ENCODE measurements at regions not wholly inside any gene's neighbourhood (a gene's known extent, or its start where the extent isn't known, plus 50 kb on each side); places are given as distances from the start of the nearest gene placed in this dataset.

DNA sequence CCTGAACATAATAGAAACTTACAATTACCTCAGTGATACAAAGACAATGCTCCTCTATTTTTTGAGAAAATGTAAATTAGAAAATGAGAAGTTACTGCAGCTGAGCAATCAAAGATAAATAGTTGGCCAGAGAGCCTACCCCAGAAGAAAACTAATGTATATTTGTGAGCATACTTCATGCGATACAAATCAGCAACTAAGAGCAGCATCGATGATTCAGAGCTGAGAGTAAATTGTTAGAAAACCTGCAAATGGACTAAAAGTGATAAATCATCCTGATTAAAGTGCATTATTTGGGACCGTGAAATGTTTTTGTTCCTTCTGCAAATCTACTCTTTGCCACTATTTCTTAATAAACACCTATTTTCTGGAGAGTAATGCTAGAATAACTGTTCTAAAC is 285.7 kb downstream of the PPP1R3A start:
- TF ChIP-seq POLR2A (IDR thresholded peaks at IDR 0.05): no peak
- TF ChIP-seq, protein P1, sequence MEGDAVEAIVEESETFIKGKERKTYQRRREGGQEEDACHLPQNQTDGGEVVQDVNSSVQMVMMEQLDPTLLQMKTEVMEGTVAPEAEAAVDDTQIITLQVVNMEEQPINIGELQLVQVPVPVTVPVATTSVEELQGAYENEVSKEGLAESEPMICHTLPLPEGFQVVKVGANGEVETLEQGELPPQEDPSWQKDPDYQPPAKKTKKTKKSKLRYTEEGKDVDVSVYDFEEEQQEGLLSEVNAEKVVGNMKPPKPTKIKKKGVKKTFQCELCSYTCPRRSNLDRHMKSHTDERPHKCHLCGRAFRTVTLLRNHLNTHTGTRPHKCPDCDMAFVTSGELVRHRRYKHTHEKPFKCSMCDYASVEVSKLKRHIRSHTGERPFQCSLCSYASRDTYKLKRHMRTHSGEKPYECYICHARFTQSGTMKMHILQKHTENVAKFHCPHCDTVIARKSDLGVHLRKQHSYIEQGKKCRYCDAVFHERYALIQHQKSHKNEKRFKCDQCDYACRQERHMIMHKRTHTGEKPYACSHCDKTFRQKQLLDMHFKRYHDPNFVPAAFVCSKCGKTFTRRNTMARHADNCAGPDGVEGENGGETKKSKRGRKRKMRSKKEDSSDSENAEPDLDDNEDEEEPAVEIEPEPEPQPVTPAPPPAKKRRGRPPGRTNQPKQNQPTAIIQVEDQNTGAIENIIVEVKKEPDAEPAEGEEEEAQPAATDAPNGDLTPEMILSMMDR (IDR thresholded peaks at IDR 0.05): no peak

Data from suprapubic skin (tissue), 3 donors.